ENCODE measurements at regions not wholly inside any gene's neighbourhood (a gene's known extent, or its start where the extent isn't known, plus 50 kb on each side); places are given as distances from the start of the nearest gene placed in this dataset.
"Not testable (repeated sequence)": the region's sequence is repeated elsewhere in the genome, so short reads cannot be mapped to it uniquely, and the experiment has no call there.

GRCh38 chr1:67482733-67483482 is 52.7 kb upstream of the SERBP1 start:
- Histone ChIP-seq H3K27me3 (ENCODE audit: control insufficient read depth, insufficient read depth, low read length) (no peaks in the 10 kb centered on the region), H3K9ac (ENCODE audit: low read depth, low read length) (no peak overlapping the region), H3K9me3 (ENCODE audit: control insufficient read depth, insufficient read depth, low read length) (no peaks in the 10 kb centered on the region), H3K4me1 (ENCODE audit: control insufficient read depth, insufficient read depth, low read length) (peaks cover 6% of the 10 kb centered on the region), H3K36me3 (ENCODE audit: control insufficient read depth, insufficient read depth, low read length) (no peaks in the 10 kb centered on the region), H3K4me3 (ENCODE audit: low read depth, low read length) (no peak overlapping the region)

DNA sequence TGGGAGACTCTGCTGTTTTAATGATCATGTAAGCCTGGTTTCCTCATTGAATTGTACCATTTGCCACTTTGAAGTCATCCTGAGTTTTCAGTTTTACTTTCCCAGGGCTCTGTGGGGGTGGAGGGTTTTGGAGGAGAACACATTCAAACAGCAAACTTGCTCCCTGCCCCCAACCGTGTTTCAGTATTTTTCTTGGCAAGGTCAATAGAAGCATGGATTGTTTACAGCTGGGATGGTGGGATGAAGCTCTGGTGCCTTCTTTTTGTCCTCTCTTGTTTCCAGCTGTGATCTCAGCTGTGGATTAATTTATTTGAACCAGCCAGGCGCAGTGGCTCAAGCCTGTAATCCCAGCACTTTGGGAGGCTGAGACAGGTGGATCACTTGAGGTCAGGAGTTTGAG is 54.3 kb upstream of the SERBP1 start:
- no peak overlapping the region for H3K4me3 ChIP-seq (ENCODE audit: low read depth, low read length)
- no peaks in the 10 kb centered on the region for H3K27me3 ChIP-seq (ENCODE audit: control insufficient read depth, insufficient read depth, low read length)
- peaks cover 6% of the 10 kb centered on the region for H3K4me1 ChIP-seq (ENCODE audit: control insufficient read depth, insufficient read depth, low read length)
- no peaks in the 10 kb centered on the region for H3K36me3 ChIP-seq (ENCODE audit: control insufficient read depth, insufficient read depth, low read length)
- no peaks in the 10 kb centered on the region for H3K9me3 ChIP-seq (ENCODE audit: control insufficient read depth, insufficient read depth, low read length)
- no peak overlapping the region for H3K9ac ChIP-seq (ENCODE audit: low read depth, low read length)

GRCh38 chr1:67485046-67485811 is 55.0 kb upstream of the SERBP1 start:
- Histone ChIP-seq H3K36me3 (ENCODE audit: control insufficient read depth, insufficient read depth, low read length) (no peaks in the 10 kb centered on the region), H3K9me3 (ENCODE audit: control insufficient read depth, insufficient read depth, low read length) (no peaks in the 10 kb centered on the region), H3K4me3 (ENCODE audit: low read depth, low read length) (no peak overlapping the region), H3K9ac (ENCODE audit: low read depth, low read length) (no peak overlapping the region), H3K4me1 (ENCODE audit: control insufficient read depth, insufficient read depth, low read length) (peaks cover 6% of the 10 kb centered on the region), H3K27me3 (ENCODE audit: control insufficient read depth, insufficient read depth, low read length) (no peaks in the 10 kb centered on the region)

GRCh38 chr1:67489643-67490042 is 59.4 kb upstream of the SERBP1 start:
- Histone ChIP-seq H3K9ac (ENCODE audit: low read depth, low read length) (no peak overlapping the region), H3K27me3 (ENCODE audit: control insufficient read depth, insufficient read depth, low read length) (no peaks in the 10 kb centered on the region), H3K4me1 (ENCODE audit: control insufficient read depth, insufficient read depth, low read length) (peaks cover 6% of the 10 kb centered on the region), H3K36me3 (ENCODE audit: control insufficient read depth, insufficient read depth, low read length) (no peaks in the 10 kb centered on the region), H3K9me3 (ENCODE audit: control insufficient read depth, insufficient read depth, low read length) (no peaks in the 10 kb centered on the region), H3K4me3 (ENCODE audit: low read depth, low read length) (no peak overlapping the region)

GRCh38 chr1:67491280-67491679 is 61.1 kb upstream of the SERBP1 start:
- H3K9ac ChIP-seq (ENCODE audit: low read depth, low read length) = no peak overlapping the region

GRCh38 chr1:67493148-67493547 is 62.9 kb upstream of the SERBP1 start:
- Histone ChIP-seq H3K27me3 (ENCODE audit: control insufficient read depth, insufficient read depth, low read length) (no peaks in the 10 kb centered on the region), H3K36me3 (ENCODE audit: control insufficient read depth, insufficient read depth, low read length) (no peaks in the 10 kb centered on the region), H3K4me3 (ENCODE audit: low read depth, low read length) (no peak overlapping the region), H3K9me3 (ENCODE audit: control insufficient read depth, insufficient read depth, low read length) (no peaks in the 10 kb centered on the region), H3K4me1 (ENCODE audit: control insufficient read depth, insufficient read depth, low read length) (no peaks in the 10 kb centered on the region), H3K9ac (ENCODE audit: low read depth, low read length) (no peak overlapping the region)

More at GRCh38 chr1:67491280-67491679, 61.1 kb upstream of the SERBP1 start:
- H3K27me3 ChIP-seq (ENCODE audit: control insufficient read depth, insufficient read depth, low read length) = no peaks in the 10 kb centered on the region
- no peaks in the 10 kb centered on the region for H3K4me1 ChIP-seq (ENCODE audit: control insufficient read depth, insufficient read depth, low read length)
- no peaks in the 10 kb centered on the region for H3K36me3 ChIP-seq (ENCODE audit: control insufficient read depth, insufficient read depth, low read length)
- H3K4me3 ChIP-seq (ENCODE audit: low read depth, low read length) = no peak overlapping the region
- H3K9me3 ChIP-seq (ENCODE audit: control insufficient read depth, insufficient read depth, low read length) = no peaks in the 10 kb centered on the region

DNA sequence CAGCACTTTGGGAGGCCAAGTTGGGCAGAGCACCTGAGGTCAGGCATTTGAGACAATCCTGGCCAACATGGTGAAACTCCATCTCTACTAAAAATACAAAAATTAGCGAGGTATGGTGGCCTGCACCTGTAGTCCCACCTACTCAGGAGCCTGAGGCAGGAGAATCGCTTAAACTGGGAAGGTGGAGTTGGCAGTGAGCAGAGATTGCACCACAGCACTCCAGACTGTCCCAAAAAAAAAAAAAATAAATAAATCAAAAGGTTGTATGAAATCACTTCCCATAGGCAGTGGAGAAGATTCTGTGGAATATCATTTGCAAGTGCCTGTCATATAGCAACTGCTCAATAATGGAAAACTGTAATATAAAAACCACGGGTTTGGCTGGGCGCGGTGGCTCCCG is 65.1 kb upstream of the SERBP1 start:
- Histone ChIP-seq H3K9ac (ENCODE audit: low read depth, low read length) (no peak overlapping the region), H3K4me3 (ENCODE audit: low read depth, low read length) (no peak overlapping the region), H3K27me3 (ENCODE audit: control insufficient read depth, insufficient read depth, low read length) (no peaks in the 10 kb centered on the region), H3K9me3 (ENCODE audit: control insufficient read depth, insufficient read depth, low read length) (no peaks in the 10 kb centered on the region), H3K36me3 (ENCODE audit: control insufficient read depth, insufficient read depth, low read length) (no peaks in the 10 kb centered on the region), H3K4me1 (ENCODE audit: control insufficient read depth, insufficient read depth, low read length) (no peaks in the 10 kb centered on the region)

- no peaks in the 10 kb centered on the region for H3K36me3 ChIP-seq (ENCODE audit: control insufficient read depth, insufficient read depth, low read length)
- H3K27me3 ChIP-seq (ENCODE audit: control insufficient read depth, insufficient read depth, low read length) = peaks cover 6% of the 10 kb centered on the region
- no peak overlapping the region for H3K9ac ChIP-seq (ENCODE audit: low read depth, low read length)
- H3K4me1 ChIP-seq (ENCODE audit: control insufficient read depth, insufficient read depth, low read length) = no peaks in the 10 kb centered on the region
- H3K4me3 ChIP-seq (ENCODE audit: low read depth, low read length) = no peak overlapping the region
- no peaks in the 10 kb centered on the region for H3K9me3 ChIP-seq (ENCODE audit: control insufficient read depth, insufficient read depth, low read length)
Observed at GRCh38 chr1:67496329-67496728, 66.1 kb upstream of the SERBP1 start.

- no peaks in the 10 kb centered on the region for H3K36me3 ChIP-seq (ENCODE audit: control insufficient read depth, insufficient read depth, low read length)
- H3K4me1 ChIP-seq (ENCODE audit: control insufficient read depth, insufficient read depth, low read length) = no peaks in the 10 kb centered on the region
- H3K9ac ChIP-seq (ENCODE audit: low read depth, low read length) = no peak overlapping the region
- H3K27me3 ChIP-seq (ENCODE audit: control insufficient read depth, insufficient read depth, low read length) = peaks cover 29% of the 10 kb centered on the region
- H3K4me3 ChIP-seq (ENCODE audit: low read depth, low read length) = peak overlapping the region; percentile 30
- no peaks in the 10 kb centered on the region for H3K9me3 ChIP-seq (ENCODE audit: control insufficient read depth, insufficient read depth, low read length)
Observed at GRCh38 chr1:67500413-67500959, 70.3 kb upstream of the SERBP1 start.

GRCh38 chr1:67503974-67504373 is 73.8 kb upstream of the SERBP1 start:
- no peak overlapping the region for H3K4me3 ChIP-seq (ENCODE audit: low read depth, low read length)
- no peaks in the 10 kb centered on the region for H3K36me3 ChIP-seq (ENCODE audit: control insufficient read depth, insufficient read depth, low read length)
- no peak overlapping the region for H3K9ac ChIP-seq (ENCODE audit: low read depth, low read length)
- H3K27me3 ChIP-seq (ENCODE audit: control insufficient read depth, insufficient read depth, low read length) = peaks cover 36% of the 10 kb centered on the region
- H3K9me3 ChIP-seq (ENCODE audit: control insufficient read depth, insufficient read depth, low read length) = no peaks in the 10 kb centered on the region
- H3K4me1 ChIP-seq (ENCODE audit: control insufficient read depth, insufficient read depth, low read length) = no peaks in the 10 kb centered on the region

DNA sequence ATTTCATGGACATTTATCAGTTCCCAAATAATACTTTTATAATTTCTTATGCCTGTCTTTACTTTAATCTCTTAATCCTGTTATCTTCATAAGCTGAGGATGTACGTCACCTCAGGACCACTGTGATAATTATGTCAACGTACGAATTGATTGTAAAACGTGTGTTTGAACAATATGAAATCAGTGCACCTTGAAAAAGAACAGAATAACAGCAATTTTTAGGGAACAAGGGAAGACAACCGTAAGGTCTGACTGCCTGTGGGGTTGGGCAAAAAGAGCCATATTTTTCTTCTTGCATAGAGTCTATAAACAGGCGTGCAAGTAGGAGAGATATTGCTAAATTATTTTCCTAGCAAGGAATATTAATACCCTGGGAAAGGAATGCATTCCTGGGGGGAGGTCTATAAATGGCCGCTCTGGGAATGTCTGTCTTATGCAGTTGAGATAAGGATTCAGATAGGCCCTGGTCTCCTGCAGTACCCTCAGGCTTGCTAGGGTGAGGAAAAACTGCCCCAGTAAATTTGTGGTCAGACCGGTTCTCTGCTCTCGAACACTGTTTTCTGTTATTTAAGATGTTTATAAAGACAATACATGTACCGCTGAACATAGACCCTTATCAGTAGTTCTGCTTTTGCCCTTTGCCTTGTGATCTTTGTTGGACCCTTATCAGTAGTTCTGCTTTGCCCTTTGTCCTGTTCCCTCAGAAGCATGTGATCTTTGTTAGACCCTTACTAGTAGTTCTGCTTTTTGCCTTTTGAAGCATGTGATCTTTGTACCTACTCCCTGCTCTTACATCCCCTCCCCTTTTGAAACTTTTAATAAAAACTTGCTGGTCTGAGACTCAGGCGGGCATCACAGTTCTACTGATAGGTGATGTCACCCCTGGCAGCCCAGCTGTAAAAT is 83.4 kb upstream of the SERBP1 start:
- not testable (repeated sequence) for H3K9me3 ChIP-seq (ENCODE audit: control insufficient read depth, insufficient read depth, low read length); H3K4me3 ChIP-seq (ENCODE audit: low read depth, low read length); H3K9ac ChIP-seq (ENCODE audit: low read depth, low read length); H3K36me3 ChIP-seq (ENCODE audit: control insufficient read depth, insufficient read depth, low read length); H3K4me1 ChIP-seq (ENCODE audit: control insufficient read depth, insufficient read depth, low read length)
- H3K27me3 ChIP-seq (ENCODE audit: control insufficient read depth, insufficient read depth, low read length) = peaks cover 47% of the 10 kb centered on the region

All from iPS-15b (cell line).